SK-N-MC (cell line): ENCODE measurements at regions not wholly inside any gene's neighbourhood (a gene's known extent, or its start where the extent isn't known, plus 50 kb on each side); places are given as distances from the start of the nearest gene placed in this dataset.

Experiments used
- EZH2 ChIP-seq: fragments of 200-600 bp; sonication (generic); IDR thresholded peaks from one replicate; pipeline ENCODE4 v1.6.1; 2017; ENCODE audit warnings: antibody characterized with exemption
- FOXP2 ChIP-seq: optimal IDR thresholded peaks from 2 replicates; pipeline ENCODE3; 2011; ENCODE audit warnings: mild to moderate bottlenecking, moderate library complexity; ENCODE audit not compliant: insufficient read depth; ENCODE audit errors: extremely low read length, control extremely low read depth
- POLR2AphosphoS5 ChIP-seq: IDR thresholded peaks from 2 replicates; pipeline ENCODE4 v1.6.1; 2012; ENCODE audit warnings: mild to moderate bottlenecking, low read depth, low read length, borderline replicate concordance

DNA sequence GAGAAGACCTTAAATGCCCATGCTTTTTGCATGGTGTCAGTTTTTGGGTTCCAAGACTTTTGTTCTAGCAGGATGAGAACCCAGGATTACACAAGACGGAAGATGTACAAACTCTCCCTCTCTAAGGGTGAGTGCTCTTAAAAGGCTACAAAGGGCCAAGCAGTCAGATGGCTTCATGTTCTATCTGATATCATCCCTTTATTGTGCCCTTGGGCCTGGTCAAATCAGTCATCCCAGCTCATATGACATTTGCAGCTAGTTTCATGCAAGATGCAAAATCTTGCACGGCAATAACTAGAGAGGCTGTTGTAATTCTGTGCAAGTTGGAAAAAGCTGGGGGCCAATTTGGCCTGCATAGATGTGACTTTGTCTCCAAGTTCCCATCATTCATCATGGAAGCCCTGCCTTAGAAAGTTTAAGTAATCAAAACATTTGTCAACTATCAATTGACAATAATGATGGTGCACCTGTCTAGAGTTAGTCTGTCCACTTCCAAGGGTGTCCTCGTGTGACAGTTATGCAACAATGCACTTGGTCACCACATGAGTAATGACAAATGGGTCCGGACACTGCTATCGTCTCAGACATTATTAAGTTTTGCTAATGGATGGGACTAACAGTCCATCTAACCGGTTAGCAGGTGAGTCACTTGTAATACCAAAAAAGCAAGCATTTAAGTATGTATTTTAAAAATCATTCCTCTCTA lies 58.6 kb upstream of the ZFHX3 start:
- no peak for TF ChIP-seq POLR2AphosphoS5
- no peak for TF ChIP-seq EZH2
- no peak for TF ChIP-seq FOXP2
